ENCODE measurements at regions not wholly inside any gene's neighbourhood (a gene's known extent, or its start where the extent isn't known, plus 50 kb on each side); places are given as distances from the start of the nearest gene placed in this dataset.
"Not testable (repeated sequence)": the region's sequence is repeated elsewhere in the genome, so short reads cannot be mapped to it uniquely, and the experiment has no call there.

DNA sequence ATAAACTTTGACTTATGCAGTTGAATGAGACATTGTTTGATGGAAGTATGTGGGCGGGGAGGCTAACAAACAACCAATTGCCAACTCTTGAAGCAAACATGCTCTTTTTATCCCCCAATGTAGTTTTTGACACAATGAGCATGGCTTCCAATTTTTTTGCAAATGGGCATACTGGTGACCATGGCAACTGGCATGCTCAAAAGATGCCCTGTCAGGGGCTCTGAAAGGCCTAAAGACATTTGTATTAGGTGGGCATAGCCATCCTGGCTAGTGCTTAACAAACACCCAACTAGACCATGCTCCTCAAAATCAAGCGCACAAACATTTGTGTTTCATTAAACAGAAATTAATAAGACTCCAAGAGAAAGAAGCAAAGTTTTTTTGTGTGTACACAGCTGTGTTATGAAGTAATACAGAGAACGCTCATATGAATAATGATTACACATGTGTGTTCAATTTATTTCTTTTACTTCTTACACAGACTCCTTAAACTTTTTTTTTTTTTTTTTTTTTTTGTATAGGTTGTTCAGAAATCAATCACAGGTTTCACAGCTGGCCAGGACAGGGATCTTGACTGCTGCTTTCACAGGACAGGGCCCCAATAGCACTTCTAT, 95.6 kb downstream of the DLEU7 start:
- no peak for DNase-seq (ENCODE audit: low read depth)
- H3K4me3 ChIP-seq (ENCODE audit: low read depth, low read length), result no peak overlapping the region
- in situ Hi-C loops (cut with HindIII; ENCODE audit: low sequenced_read_pairs), result no loop called here
- TF ChIP-seq, protein P1, sequence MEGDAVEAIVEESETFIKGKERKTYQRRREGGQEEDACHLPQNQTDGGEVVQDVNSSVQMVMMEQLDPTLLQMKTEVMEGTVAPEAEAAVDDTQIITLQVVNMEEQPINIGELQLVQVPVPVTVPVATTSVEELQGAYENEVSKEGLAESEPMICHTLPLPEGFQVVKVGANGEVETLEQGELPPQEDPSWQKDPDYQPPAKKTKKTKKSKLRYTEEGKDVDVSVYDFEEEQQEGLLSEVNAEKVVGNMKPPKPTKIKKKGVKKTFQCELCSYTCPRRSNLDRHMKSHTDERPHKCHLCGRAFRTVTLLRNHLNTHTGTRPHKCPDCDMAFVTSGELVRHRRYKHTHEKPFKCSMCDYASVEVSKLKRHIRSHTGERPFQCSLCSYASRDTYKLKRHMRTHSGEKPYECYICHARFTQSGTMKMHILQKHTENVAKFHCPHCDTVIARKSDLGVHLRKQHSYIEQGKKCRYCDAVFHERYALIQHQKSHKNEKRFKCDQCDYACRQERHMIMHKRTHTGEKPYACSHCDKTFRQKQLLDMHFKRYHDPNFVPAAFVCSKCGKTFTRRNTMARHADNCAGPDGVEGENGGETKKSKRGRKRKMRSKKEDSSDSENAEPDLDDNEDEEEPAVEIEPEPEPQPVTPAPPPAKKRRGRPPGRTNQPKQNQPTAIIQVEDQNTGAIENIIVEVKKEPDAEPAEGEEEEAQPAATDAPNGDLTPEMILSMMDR (IDR thresholded peaks at IDR 0.05; ENCODE audit: low read depth, low read length, missing control alignments), result no peak

DNA sequence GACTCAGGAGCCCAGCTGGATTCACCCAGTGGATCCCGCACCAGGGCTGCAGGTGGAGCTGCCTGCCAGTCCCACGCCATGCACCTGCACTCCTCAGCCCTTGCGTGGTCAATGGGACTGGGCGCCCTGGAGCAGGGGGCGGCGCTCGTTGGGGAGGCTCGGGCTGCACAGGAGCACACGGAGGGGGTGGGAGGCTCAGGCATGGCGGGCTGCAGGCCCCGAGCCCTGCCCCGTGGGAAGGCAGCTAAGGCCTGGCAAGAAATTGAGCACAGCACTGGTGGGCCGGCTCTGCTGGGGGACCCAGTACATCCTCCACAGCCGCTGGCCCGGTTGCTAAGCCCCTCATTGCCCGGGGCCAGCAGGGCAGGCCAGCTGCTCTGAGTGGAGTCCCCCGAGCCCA, 90.3 kb downstream of the DLEU7 start:
- H3K4me3 ChIP-seq (ENCODE audit: low read depth, low read length); DNase-seq (ENCODE audit: low read depth); in situ Hi-C loops (cut with HindIII; ENCODE audit: low sequenced_read_pairs): not testable (repeated sequence)

DNA sequence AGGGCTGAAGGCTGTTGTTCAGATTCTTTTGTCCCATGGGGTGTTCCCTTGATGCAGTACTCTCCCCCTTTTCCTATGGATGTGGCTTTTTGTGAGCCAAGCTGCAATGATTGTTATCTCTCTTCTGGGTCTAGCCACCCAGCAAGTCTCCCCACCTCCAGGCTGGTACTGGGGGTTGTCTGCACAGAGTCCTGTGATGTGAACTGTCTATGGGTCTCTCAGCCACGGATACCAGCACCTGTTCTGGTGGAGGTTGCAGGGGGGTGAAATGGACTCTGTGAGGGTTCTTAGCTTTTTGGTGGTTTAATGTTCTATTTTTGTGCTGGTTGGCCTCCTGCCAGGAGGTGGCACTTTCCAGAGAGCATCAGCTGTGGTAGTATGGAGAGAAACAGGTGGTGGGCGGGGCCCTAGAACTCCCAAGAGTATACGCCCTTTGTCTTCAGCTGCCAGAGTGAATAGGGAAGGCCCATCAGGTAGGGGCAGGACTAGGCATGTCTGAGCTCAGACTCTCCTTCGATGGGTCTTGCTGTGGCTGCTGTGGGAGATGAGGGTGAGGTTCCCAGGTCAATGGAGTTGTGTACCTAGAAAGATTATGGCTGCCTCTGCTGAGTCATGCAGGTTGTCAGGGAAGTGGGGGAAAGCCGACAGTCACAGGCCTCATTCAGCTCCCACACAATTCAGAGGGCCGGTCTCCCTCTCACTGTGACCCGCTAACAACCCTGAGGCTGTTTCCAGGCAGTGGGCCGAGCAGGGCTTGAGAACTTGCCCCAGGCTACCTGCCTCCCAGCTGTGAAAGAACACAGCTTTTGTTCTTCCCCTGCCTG, 87.4 kb downstream of the DLEU7 start:
- H3K4me3 ChIP-seq (ENCODE audit: low read depth, low read length); DNase-seq (ENCODE audit: low read depth); in situ Hi-C loops (cut with HindIII; ENCODE audit: low sequenced_read_pairs): not testable (repeated sequence)

DNA sequence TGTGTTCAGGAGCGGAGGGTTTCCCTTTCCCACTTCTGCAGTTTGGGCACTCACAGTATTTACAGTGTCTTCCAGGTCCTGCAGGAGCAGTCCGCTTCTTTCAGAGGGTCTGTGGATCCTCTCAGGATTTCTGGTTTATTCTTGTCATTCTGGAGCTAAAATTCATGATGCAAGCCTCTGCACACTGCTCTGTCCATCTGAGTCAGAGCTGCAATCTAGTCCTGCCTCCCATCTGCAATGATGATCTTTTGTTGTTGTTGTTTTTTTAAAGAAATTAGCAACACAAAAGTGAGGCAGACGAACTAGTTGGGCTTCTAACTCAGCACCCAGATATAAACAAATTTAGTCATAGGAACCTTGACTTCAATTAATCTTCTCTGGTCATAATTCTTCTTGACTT, 86.5 kb downstream of the DLEU7 start:
- no peak overlapping the region for H3K4me3 ChIP-seq (ENCODE audit: low read depth, low read length)
- TF ChIP-seq, protein P1 (IDR thresholded peaks at IDR 0.05; ENCODE audit: low read depth, low read length, missing control alignments), result no peak
- no peak for DNase-seq (ENCODE audit: low read depth)
- in situ Hi-C loops (cut with HindIII; ENCODE audit: low sequenced_read_pairs), result no loop called here

DNA sequence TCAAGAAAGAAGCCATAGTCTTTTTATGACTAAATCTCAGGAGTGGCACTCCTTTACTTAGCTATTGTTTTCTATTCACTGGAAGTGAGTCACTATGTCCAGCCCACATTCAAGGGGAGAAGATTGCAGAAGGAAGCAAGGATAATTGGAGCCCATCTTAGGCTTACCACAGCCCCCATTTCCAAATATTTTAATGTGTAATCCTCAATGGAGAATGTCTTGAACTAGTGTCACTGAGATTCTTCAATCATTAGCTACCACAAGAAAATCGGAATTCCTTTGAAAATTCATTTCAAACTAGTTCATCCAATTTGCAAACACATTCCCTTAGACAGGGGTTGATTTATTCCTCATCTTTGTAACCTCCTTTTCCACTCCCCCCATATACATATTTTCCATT, 84.7 kb downstream of the DLEU7 start:
- no peak overlapping the region for H3K4me3 ChIP-seq (ENCODE audit: low read depth, low read length)
- in situ Hi-C loops (cut with HindIII; ENCODE audit: low sequenced_read_pairs), result no loop called here
- TF ChIP-seq, protein P1 (IDR thresholded peaks at IDR 0.05; ENCODE audit: low read depth, low read length, missing control alignments), result no peak
- DNase-seq (ENCODE audit: low read depth), result no peak

DNA sequence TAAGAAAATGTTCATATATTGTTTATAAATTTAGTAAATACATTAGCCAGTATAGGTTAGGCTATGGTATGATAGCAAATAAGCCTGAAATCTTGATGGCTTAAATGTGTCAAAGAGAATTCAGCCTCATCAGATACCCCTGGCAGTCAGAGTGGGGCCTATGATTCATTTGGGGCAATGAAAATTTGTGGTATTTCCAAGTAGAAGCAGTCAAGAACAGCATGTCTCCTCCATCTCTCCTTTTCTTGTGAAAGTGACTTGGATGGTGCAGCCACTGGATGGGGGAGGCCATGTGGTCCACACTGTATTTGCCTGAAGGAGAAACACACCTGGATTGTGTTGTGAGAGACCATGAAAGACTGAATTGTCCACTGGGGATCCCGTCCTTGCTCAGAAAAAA, 82.7 kb downstream of the DLEU7 start:
- in situ Hi-C loops (cut with HindIII; ENCODE audit: low sequenced_read_pairs), result no loop called here
- no peak overlapping the region for H3K4me3 ChIP-seq (ENCODE audit: low read depth, low read length)
- DNase-seq (ENCODE audit: low read depth), result no peak
- TF ChIP-seq, protein P1 (IDR thresholded peaks at IDR 0.05; ENCODE audit: low read depth, low read length, missing control alignments), result no peak

DNA sequence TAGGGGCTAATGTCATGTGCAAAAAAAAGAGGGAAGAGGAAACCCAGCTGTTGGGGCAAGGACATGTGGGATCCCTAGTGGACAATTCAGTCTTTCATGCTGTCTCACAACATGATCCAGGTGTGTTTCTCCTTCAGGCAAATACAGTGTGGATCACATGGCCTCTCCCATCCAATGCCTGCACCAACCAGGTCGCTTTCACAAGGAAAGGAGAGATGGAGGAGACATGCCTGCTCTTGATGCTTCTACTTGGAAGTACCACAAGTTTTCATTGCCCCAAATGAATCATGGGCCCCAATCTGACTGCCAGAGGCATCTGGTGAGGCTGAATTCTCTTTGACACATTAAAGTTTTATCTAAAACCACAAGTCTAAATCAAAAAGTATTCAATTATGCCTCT, 82.1 kb downstream of the DLEU7 start:
- no peak for DNase-seq (ENCODE audit: low read depth)
- H3K4me3 ChIP-seq (ENCODE audit: low read depth, low read length), result no peak overlapping the region
- TF ChIP-seq, protein P1 (IDR thresholded peaks at IDR 0.05; ENCODE audit: low read depth, low read length, missing control alignments), result no peak

More for the DNA sequence above, 82.1 kb downstream of the DLEU7 start:
- in situ Hi-C loops (cut with HindIII; ENCODE audit: low sequenced_read_pairs), result no loop called here

Measured in astrocyte of the cerebellum (primary cell).